HEK293 (cell line): ENCODE measurements at regions not wholly inside any gene's neighbourhood (a gene's known extent, or its start where the extent isn't known, plus 50 kb on each side); places are given as distances from the start of the nearest gene placed in this dataset.

Source experiments
- MZF1 ChIP-seq: fragments of 450-650 bp; formaldehyde crosslinking; IDR thresholded peaks from 2 replicates; pipeline ENCODE4 v1.5.1; 2017; ENCODE audit warnings: missing biosample characterization, missing genetic modification characterization, borderline replicate concordance
- REPIN1 ChIP-seq: fragments of 450-650 bp; formaldehyde crosslinking; IDR thresholded peaks from 2 replicates; pipeline ENCODE4 v1.5.1; 2017; ENCODE audit warnings: missing biosample characterization, missing genetic modification characterization, low read depth
- SETDB1 ChIP-seq: IDR thresholded peaks from one replicate; pipeline ENCODE4 v1.6.1; 2017; ENCODE audit warnings: mild to moderate bottlenecking, low read length, moderate library complexity, mixed read lengths; ENCODE audit not compliant: insufficient read length
- SP2 ChIP-seq: fragments of 450-650 bp; formaldehyde crosslinking; IDR thresholded peaks from 2 replicates; pipeline ENCODE4 v1.5.1; 2016; ENCODE audit warnings: missing biosample characterization, missing genetic modification characterization
- ZBTB7A ChIP-seq: fragments of 450-650 bp; formaldehyde crosslinking; IDR thresholded peaks from 2 replicates; pipeline ENCODE4 v1.5.1; 2016; ENCODE audit warnings: low read depth, missing biosample characterization, missing genetic modification characterization
- ZIC2 ChIP-seq: fragments of 450-650 bp; formaldehyde crosslinking; IDR thresholded peaks from 2 replicates; pipeline ENCODE4 v1.5.1; 2016; ENCODE audit warnings: missing biosample characterization, missing genetic modification characterization
- ZNF138 ChIP-seq: fragments of 450-650 bp; formaldehyde crosslinking; IDR thresholded peaks from 2 replicates; pipeline ENCODE4 v1.5.1; 2016; ENCODE audit warnings: missing biosample characterization, missing genetic modification characterization, borderline replicate concordance
- ZNF140 ChIP-seq: fragments of 450-650 bp; formaldehyde crosslinking; IDR thresholded peaks from 2 replicates; pipeline ENCODE4 v1.5.1; 2016; ENCODE audit warnings: missing biosample characterization, missing genetic modification characterization
- ZNF169 ChIP-seq: fragments of 450-650 bp; formaldehyde crosslinking; IDR thresholded peaks from 2 replicates; pipeline ENCODE4 v1.5.1; 2016; ENCODE audit warnings: missing biosample characterization, missing genetic modification characterization
- ZNF223 ChIP-seq: fragments of 450-650 bp; formaldehyde crosslinking; IDR thresholded peaks from 2 replicates; pipeline ENCODE4 v1.5.1; 2016; ENCODE audit warnings: missing biosample characterization, missing genetic modification characterization
- ZNF311 ChIP-seq: fragments of 450-650 bp; formaldehyde crosslinking; IDR thresholded peaks from 2 replicates; pipeline ENCODE4 v1.5.1; 2017; ENCODE audit warnings: missing biosample characterization, missing genetic modification characterization, borderline replicate concordance
- ZNF335 ChIP-seq: fragments of 450-650 bp; formaldehyde crosslinking; conservative IDR thresholded peaks from 2 replicates; pipeline ENCODE4 v1.5.1; 2016; ENCODE audit warnings: missing biosample characterization, missing genetic modification characterization
- ZNF366 ChIP-seq: fragments of 450-650 bp; formaldehyde crosslinking; conservative IDR thresholded peaks from 2 replicates; pipeline ENCODE4 v1.5.1; 2016; ENCODE audit warnings: missing biosample characterization, missing genetic modification characterization
- ZNF37A ChIP-seq: fragments of 450-650 bp; IDR thresholded peaks from 2 replicates; pipeline ENCODE4 v1.5.1; 2018; ENCODE audit warnings: missing biosample characterization, missing genetic modification characterization
- ZNF433 ChIP-seq: fragments of 450-650 bp; formaldehyde crosslinking; IDR thresholded peaks from 2 replicates; pipeline ENCODE4 v1.5.1; 2016; ENCODE audit warnings: missing biosample characterization, missing genetic modification characterization, low read depth
- ZNF549 ChIP-seq: fragments of 450-650 bp; IDR thresholded peaks from 2 replicates; pipeline ENCODE4 v1.5.1; 2018; ENCODE audit warnings: missing biosample characterization, missing genetic modification characterization, mild to moderate bottlenecking, inconsistent platforms, moderate library complexity
- ZNF555 ChIP-seq: fragments of 450-650 bp; formaldehyde crosslinking; conservative IDR thresholded peaks from 2 replicates; pipeline ENCODE4 v1.5.1; 2017; ENCODE audit warnings: missing biosample characterization, mild to moderate bottlenecking, missing genetic modification characterization, inconsistent platforms
- ZNF596 ChIP-seq: fragments of 450-650 bp; IDR thresholded peaks from 2 replicates; pipeline ENCODE4 v1.5.0; 2018; ENCODE audit warnings: missing biosample characterization, mild to moderate bottlenecking, missing genetic modification characterization, moderate library complexity
- ZNF76 ChIP-seq: fragments of 450-650 bp; formaldehyde crosslinking; IDR thresholded peaks from 2 replicates; pipeline ENCODE4; 2016; ENCODE audit warnings: low read depth, missing biosample characterization, missing genetic modification characterization, borderline replicate concordance
- ZNF791 ChIP-seq: fragments of 450-650 bp; formaldehyde crosslinking; IDR thresholded peaks from 2 replicates; pipeline ENCODE4 v1.5.1; 2016; ENCODE audit warnings: missing biosample characterization, missing genetic modification characterization
- ZNF830 ChIP-seq: fragments of 450-650 bp; IDR thresholded peaks from 2 replicates; pipeline ENCODE4 v1.5.0; 2018; ENCODE audit warnings: missing biosample characterization, missing genetic modification characterization, low read depth, mild to moderate bottlenecking, moderate library complexity
- ZSCAN16 ChIP-seq: fragments of 450-650 bp; formaldehyde crosslinking; IDR thresholded peaks from 2 replicates; pipeline ENCODE4 v1.5.1; 2016; ENCODE audit warnings: missing biosample characterization, missing genetic modification characterization
- TF ChIP-seq, protein P1 (sequence below): fragments of 450-650 bp; formaldehyde crosslinking; IDR thresholded peaks from 2 replicates; pipeline ENCODE4 v1.5.0; 2017; ENCODE audit warnings: missing biosample characterization, missing genetic modification characterization, borderline replicate concordance
- TF ChIP-seq, protein P2 (sequence below): fragments of 450-650 bp; formaldehyde crosslinking; IDR thresholded peaks from 2 replicates; pipeline ENCODE4 v1.5.1; 2016; ENCODE audit warnings: missing biosample characterization, missing genetic modification characterization
- TF ChIP-seq, protein P3 (sequence below): fragments of 450-650 bp; formaldehyde crosslinking; IDR thresholded peaks from 2 replicates; pipeline ENCODE4 v1.5.1; 2016; ENCODE audit warnings: missing biosample characterization, missing genetic modification characterization
- TF ChIP-seq, protein P4 (sequence below): fragments of 450-650 bp; formaldehyde crosslinking; conservative IDR thresholded peaks from 2 replicates; pipeline ENCODE4 v1.5.1; 2016; ENCODE audit warnings: low read depth, missing biosample characterization, missing genetic modification characterization
- TF ChIP-seq, protein P5 (sequence below): fragments of 450-650 bp; formaldehyde crosslinking; IDR thresholded peaks from 2 replicates; pipeline ENCODE4 v1.5.1; 2017; ENCODE audit warnings: missing biosample characterization, missing genetic modification characterization

DNA sequence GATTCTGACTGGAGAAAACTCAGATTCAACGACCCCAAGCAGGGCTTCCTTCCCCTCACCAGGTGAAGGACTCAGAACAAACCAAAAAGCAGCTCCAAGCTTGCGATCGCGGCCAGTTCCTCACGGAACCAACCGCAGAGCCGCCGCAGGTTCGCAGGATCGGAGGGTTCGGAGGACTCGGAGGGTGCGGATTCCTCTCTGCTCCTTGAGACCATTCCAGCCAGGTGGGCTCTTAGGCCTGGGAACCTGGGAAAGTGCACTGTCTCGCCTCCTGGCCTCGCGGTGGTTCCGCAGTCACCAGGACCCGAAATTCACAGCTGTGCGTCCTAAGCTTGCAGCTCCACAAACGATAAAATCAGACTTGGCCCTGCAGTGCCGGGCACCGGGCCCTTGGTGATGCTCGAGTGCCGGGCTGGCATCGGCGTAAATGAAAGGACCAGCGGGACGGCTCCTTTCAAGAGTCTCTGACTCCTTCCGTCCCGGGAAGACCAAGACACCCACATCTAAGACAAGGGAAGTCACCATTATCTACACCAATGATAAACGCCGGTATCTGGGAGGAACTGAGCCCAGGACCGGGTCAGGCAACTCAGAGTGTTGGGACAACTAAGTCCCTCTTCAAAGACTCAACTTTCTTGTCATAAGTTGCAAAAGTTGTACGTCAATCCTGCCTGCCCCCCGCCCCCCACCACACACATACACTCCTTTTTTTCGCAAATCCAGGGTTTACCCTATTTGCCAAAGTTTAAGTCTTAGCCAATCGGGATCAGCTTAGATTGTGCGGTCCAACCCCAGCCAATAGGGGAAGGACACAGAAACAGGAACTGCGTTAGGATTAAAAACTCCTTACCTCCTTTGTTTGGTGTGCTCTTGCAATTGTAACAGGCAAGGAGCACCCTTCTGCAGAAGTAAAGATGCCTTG, 69.8 kb upstream of the PRSS16 start (continued):
- no peak for TF ChIP-seq ZNF138 (tag by site-specific recombination)
- TF ChIP-seq, protein P1, sequence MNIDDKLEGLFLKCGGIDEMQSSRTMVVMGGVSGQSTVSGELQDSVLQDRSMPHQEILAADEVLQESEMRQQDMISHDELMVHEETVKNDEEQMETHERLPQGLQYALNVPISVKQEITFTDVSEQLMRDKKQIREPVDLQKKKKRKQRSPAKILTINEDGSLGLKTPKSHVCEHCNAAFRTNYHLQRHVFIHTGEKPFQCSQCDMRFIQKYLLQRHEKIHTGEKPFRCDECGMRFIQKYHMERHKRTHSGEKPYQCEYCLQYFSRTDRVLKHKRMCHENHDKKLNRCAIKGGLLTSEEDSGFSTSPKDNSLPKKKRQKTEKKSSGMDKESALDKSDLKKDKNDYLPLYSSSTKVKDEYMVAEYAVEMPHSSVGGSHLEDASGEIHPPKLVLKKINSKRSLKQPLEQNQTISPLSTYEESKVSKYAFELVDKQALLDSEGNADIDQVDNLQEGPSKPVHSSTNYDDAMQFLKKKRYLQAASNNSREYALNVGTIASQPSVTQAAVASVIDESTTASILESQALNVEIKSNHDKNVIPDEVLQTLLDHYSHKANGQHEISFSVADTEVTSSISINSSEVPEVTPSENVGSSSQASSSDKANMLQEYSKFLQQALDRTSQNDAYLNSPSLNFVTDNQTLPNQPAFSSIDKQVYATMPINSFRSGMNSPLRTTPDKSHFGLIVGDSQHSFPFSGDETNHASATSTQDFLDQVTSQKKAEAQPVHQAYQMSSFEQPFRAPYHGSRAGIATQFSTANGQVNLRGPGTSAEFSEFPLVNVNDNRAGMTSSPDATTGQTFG: no peak
- no peak for TF ChIP-seq ZNF140
- TF ChIP-seq, protein P2, sequence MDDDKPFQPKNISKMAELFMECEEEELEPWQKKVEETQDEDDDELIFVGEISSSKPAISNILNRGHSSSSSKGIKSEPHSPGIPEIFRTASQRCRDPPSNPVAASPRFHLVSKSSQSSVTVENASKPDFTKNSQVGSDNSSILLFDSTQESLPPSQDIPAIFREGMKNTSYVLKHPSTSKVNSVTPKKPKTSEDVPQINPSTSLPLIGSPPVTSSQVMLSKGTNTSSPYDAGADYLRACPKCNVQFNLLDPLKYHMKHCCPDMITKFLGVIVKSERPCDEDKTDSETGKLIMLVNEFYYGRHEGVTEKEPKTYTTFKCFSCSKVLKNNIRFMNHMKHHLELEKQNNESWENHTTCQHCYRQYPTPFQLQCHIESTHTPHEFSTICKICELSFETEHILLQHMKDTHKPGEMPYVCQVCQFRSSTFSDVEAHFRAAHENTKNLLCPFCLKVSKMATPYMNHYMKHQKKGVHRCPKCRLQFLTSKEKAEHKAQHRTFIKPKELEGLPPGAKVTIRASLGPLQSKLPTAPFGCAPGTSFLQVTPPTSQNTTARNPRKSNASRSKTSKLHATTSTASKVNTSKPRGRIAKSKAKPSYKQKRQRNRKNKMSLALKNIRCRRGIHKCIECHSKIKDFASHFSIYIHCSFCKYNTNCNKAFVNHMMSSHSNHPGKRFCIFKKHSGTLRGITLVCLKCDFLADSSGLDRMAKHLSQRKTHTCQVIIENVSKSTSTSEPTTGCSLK (tag by site-specific recombination): no peak
- TF ChIP-seq, protein P3, sequence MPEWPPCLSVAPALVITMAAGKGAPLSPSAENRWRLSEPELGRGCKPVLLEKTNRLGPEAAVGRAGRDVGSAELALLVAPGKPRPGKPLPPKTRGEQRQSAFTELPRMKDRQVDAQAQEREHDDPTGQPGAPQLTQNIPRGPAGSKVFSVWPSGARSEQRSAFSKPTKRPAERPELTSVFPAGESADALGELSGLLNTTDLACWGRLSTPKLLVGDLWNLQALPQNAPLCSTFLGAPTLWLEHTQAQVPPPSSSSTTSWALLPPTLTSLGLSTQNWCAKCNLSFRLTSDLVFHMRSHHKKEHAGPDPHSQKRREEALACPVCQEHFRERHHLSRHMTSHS (tag by site-specific recombination): no peak
- TF ChIP-seq ZNF76 (tag by site-specific recombination): no peak; the same call in 1 of the 2 replicates
- no peak for TF ChIP-seq ZNF596 (tag by site-specific recombination)
- TF ChIP-seq ZBTB7A (tag by site-specific recombination): no peak
- peak; percentile 84 for TF ChIP-seq ZNF335
- no peak for TF ChIP-seq ZNF791 (tag by site-specific recombination)
- no peak for TF ChIP-seq REPIN1 (tag by site-specific recombination)
- TF ChIP-seq ZNF311 (tag by site-specific recombination): no peak
- peak; percentile 77 for TF ChIP-seq ZNF366 (tag by site-specific recombination)
- TF ChIP-seq ZNF549 (tag by site-specific recombination): no peak
- TF ChIP-seq, protein P4, sequence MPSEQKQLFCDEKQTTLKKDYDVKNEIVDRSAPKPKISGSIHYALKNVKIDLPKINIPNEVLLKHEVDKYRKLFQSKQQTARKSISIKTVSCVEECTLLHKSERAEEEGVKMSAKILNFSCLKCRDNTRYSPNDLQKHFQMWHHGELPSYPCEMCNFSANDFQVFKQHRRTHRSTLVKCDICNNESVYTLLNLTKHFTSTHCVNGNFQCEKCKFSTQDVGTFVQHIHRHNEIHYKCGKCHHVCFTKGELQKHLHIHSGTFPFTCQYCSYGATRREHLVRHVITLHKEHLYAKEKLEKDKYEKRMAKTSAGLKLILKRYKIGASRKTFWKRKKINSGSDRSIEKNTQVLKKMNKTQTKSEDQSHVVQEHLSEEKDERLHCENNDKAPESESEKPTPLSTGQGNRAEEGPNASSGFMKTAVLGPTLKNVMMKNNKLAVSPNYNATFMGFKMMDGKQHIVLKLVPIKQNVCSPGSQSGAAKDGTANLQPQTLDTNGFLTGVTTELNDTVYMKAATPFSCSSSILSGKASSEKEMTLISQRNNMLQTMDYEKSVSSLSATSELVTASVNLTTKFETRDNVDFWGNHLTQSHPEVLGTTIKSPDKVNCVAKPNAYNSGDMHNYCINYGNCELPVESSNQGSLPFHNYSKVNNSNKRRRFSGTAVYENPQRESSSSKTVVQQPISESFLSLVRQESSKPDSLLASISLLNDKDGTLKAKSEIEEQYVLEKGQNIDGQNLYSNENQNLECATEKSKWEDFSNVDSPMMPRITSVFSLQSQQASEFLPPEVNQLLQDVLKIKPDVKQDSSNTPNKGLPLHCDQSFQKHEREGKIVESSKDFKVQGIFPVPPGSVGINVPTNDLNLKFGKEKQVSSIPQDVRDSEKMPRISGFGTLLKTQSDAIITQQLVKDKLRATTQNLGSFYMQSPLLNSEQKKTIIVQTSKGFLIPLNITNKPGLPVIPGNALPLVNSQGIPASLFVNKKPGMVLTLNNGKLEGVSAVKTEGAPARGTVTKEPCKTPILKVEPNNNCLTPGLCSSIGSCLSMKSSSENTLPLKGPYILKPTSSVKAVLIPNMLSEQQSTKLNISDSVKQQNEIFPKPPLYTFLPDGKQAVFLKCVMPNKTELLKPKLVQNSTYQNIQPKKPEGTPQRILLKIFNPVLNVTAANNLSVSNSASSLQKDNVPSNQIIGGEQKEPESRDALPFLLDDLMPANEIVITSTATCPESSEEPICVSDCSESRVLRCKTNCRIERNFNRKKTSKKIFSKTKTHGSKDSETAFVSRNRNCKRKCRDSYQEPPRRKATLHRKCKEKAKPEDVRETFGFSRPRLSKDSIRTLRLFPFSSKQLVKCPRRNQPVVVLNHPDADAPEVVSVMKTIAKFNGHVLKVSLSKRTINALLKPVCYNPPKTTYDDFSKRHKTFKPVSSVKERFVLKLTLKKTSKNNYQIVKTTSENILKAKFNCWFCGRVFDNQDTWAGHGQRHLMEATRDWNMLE: no peak
- no peak for TF ChIP-seq ZNF555 (tag by site-specific recombination)
- TF ChIP-seq ZNF169 (tag by site-specific recombination): no peak
- no peak for TF ChIP-seq ZNF433
- TF ChIP-seq ZNF830: no peak
- TF ChIP-seq ZSCAN16 (tag by site-specific recombination): no peak
- TF ChIP-seq, protein P5, sequence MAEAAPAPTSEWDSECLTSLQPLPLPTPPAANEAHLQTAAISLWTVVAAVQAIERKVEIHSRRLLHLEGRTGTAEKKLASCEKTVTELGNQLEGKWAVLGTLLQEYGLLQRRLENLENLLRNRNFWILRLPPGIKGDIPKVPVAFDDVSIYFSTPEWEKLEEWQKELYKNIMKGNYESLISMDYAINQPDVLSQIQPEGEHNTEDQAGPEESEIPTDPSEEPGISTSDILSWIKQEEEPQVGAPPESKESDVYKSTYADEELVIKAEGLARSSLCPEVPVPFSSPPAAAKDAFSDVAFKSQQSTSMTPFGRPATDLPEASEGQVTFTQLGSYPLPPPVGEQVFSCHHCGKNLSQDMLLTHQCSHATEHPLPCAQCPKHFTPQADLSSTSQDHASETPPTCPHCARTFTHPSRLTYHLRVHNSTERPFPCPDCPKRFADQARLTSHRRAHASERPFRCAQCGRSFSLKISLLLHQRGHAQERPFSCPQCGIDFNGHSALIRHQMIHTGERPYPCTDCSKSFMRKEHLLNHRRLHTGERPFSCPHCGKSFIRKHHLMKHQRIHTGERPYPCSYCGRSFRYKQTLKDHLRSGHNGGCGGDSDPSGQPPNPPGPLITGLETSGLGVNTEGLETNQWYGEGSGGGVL (tag by site-specific recombination): no peak
- no peak for TF ChIP-seq ZNF37A (tag by site-specific recombination)
- no peak for TF ChIP-seq ZIC2 (tag by site-specific recombination)
- no peak for TF ChIP-seq MZF1 (tag by site-specific recombination)
- TF ChIP-seq SETDB1: no peak
- TF ChIP-seq SP2 (tag by site-specific recombination): peak; percentile 89
- TF ChIP-seq ZNF223: no peak
